Stimulated activated CD8-positive, alpha-beta memory T cell treated with anti-CD3 and anti-CD28 coated beads, Interleukin-4, amount 100 ng/mL, for 48 hours (primary cell): ENCODE measurements at regions not wholly inside any gene's neighbourhood (a gene's known extent, or its start where the extent isn't known, plus 50 kb on each side); places are given as distances from the start of the nearest gene placed in this dataset.

Experiments
- DNase-seq: peaks from one replicate; pipeline ENCODE4 v3.0.0-alpha.2; 2020

- no peak for DNase-seq
Observed at GRCh38 chrX:109934434-109934833, 68.5 kb upstream of the TMEM164 start.

DNA sequence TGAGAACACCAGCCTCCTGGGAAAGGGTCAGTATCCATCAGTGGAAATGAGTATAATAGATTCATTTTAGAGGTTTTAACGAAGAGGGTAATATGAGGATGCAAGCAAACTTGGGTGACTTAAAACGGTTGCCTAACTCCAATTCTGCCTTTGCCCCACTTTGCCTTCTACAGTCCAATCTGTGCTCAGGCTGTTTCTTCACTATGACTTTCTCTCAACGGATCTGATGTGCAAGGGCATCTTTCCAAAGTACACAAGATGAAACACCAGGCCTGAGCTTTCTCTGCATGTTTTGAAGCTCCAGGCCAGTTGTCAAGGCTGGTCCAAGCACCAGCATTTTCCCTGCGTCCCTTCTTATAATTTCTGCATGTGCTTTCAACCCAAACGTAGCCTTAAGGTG is 68.0 kb upstream of the TMEM164 start:
- no peak for DNase-seq

DNA sequence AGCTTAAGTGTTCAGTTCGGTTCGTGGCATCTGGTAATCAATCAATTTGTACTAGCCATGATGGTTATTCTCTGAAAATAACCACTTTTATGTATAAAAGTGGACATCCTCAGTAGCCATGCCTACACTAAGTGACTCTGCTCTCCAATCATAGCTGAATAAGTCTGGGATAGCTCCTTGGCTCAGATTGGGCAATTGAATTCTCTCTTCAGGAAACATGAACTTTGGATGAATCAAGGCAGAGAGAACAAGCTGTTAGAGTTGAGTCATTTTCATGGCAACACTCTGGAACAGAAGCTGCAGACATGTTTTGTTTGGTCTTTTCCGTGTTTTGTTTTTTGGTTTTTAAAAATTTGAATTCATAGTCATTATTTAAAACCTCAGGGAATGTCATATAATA is 66.8 kb upstream of the TMEM164 start:
- DNase-seq, result no peak

DNA sequence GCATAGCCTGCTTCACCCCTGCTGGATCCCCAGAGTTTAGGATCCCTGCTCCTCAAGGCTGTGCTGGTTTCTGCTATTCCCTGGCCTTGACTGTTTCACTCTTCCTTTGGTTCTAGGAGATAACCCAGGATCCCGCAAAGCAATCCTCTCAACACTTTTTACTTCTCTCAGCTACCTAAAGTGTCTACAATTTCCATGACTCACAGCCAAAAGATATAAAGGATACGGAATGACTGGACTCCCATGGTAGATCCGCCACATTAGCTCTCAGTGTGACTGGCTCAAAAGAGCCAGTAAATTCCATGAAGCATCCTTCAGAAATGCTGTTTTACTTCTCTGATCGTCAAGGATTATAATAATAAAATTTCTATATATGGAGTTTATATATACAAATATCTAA is 66.3 kb upstream of the TMEM164 start:
- DNase-seq, result no peak

GRCh38 chrX:109939498-109939897 is 63.4 kb upstream of the TMEM164 start:
- no peak for DNase-seq

DNA sequence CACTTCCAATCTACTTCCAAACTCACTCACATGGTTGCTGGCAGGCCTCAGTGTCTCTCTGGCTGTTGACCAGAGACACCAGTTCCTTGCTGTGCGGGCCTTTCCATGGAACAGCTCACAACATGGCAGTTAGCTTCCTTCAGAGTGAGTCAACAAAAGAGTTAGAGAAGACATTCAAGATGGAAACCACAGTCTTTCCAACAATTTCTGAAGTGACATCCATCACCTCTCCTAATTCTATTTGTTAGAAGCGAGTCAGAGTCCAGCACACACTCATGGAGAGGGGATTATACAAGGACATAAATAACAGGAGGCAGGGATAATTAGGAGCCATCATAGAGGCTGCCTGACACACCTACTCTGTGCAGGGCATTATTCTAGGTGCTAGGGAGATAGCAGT is 62.5 kb upstream of the TMEM164 start:
- DNase-seq, result no peak

DNA sequence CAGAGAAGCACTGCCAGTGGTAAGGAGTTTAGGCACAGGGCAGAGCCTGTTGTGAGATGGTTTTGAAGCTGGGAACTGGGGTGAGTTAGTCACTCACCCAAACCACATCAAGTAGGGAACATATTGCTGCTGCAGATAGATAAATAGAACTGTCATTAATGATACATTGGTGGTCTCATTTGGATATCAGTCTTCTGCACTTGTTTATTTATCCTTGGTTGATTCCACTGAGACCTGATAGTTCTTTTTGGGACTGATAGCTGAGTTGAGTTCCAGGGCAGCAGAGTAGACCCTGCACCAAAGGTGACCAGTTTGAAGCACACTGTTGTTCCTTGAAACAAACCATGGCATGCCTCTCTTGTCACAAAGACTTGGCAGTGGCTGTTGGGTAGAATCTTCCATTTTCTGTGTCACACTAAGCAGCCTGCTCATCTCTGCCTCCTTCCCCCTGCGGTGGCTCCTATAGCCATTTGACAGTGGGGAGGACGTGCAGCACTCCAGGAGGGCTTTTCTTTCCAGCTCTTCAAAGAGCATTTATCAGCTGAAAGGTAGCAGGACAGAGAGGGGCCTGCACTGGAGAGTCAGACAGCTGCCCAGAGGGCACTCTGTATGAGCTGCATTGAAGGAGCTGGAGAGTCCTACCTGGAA is 59.7 kb upstream of the TMEM164 start:
- DNase-seq, result no peak

DNA sequence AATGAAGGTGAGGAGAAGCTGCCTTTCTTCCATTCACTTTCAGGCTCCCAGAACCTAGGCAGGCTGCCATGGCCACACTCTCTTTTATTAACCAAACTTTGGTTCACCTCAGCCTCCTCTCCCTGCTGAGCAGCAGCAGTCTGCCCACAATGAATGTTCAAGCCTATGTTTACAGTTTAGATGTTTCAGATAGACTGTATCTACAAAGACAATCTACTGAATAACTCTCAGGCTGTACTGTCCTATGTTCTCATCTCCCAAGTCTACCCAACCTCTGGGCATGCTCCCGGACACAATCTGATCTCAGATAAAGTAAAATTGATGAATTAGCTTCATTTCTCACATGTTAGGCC is 59.2 kb upstream of the TMEM164 start:
- no peak for DNase-seq

- DNase-seq, result no peak
Observed at GRCh38 chrX:109952050-109952449, 50.9 kb upstream of the TMEM164 start.

DNA sequence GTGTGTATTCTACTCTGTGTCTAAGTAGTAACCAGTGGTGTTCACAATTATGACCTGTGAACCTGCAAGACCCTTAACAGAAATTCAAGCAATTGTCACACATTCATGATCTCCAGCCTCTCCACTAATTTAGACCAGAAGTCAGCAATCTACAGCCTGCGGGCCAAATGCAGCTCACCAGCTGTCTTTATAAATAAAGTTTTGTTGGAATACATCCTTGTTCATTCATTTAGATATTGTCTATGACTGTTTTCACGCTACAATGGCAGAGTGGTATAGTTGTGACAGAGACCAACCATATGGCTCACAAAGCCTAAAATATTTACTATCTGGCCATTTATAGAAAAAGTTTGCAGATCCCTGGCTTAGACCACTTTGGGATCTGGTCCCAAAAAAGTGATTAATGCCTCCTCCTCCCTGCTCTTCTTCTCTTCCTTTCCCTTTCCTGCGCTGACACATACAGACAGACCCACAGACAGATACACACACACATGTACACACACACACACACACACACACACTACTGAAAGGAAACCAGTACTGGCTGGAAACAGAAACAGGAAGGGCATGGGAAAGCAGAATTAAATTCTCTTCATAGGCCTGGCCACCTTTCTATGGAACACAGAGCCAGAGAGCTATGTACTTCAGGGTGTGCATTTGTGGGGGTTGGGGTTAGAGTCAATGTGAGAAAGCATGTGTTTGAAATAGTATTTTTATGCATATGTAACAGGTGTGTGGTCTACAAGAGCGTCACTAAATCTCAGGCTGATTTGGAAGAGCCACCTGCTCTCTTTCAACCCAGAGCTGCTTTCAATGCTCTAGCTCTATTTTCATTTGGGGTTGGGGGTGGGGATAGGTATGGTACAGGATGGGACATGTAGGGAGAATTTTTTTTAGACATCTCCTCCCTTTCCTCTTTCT is 49.7 kb upstream of the TMEM164 start:
- DNase-seq, result no peak
